ENCODE measurements at regions not wholly inside any gene's neighbourhood (a gene's known extent, or its start where the extent isn't known, plus 50 kb on each side); places are given as distances from the start of the nearest gene placed in this dataset.

GRCh38 chr11:69394869-69395246 lies 86.6 kb upstream of the LINC01488 start:
- 44% methylated on average over 5 of the region's 7 CpGs for WGBS (ENCODE audit: insufficient coverage)

DNA sequence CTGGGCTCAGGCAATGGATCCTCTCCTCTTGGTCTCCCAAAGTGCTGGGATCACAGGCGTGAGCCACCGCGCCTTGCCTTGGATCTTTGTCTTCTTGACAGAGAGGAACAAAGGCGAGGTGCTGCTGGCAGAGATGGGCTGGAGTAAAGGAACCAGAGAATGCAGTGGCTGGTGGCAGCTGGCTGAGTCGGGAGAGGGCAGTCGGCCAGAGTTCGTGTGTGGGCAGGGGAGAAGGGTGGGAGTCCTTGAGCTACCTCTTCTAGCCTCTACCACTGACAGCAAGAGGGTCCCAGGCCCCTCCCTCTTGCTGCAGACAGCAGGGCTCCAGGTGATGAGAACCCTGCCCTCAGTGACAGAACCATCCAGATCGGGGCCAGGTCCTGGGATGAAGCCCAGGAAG lies 86.2 kb upstream of the LINC01488 start:
- ChIA-PET POLR2A (interaction anchor here (0.6 kb wide), 1 partner anchor 20 kb away, joined by 3 read pairs; no protein-coding TSS in a partner anchor), CTCF (no interaction called here)
- H3K4me1 ChIP-seq (ENCODE audit: control extremely low read depth in 1 of 4, control insufficient read depth in 4 of 4, insufficient read depth in 4 of 4, low read length in 3 of 4): peaks cover 0 to 31% (median 23%) of the 10 kb centered on the region in 4 experiments
- no peaks in the 10 kb centered on the region for H3K36me3 ChIP-seq (ENCODE audit: control insufficient read depth in 4 of 4, insufficient read depth in 4 of 4, low read length in 3 of 4)
- no peaks in the 10 kb centered on the region for H3K27me3 ChIP-seq (replicated peaks in 2 of 5; ENCODE audit: control insufficient read depth in 4 of 5, insufficient read depth in 5 of 5, low read length in 4 of 5)
- no peak overlapping the region for H3K27ac ChIP-seq (ENCODE audit: insufficient read depth in 1 of 2, low read depth in 1 of 2, low read length in 2 of 2, poor library complexity in 1 of 2, severe bottlenecking in 2 of 2)
- no peak overlapping the region for H3K4me3 ChIP-seq (ENCODE audit: control insufficient read depth in 1 of 7, extremely low read depth in 1 of 7, insufficient read depth in 4 of 7, low read depth in 2 of 7, low read length in 6 of 7)
- 89% methylated on average over 6 of the region's 8 CpGs for WGBS (ENCODE audit: insufficient coverage)
- no peaks in the 10 kb centered on the region for H3K9me3 ChIP-seq (ENCODE audit: control extremely low read depth in 1 of 5, control insufficient read depth in 4 of 5, insufficient read depth in 2 of 5, low read depth in 1 of 5, low read length in 4 of 5)
- DNase-seq: no peak

More at GRCh38 chr11:69394869-69395246, 86.6 kb upstream of the LINC01488 start:
- no peak overlapping the region for H3K4me3 ChIP-seq (ENCODE audit: control insufficient read depth in 1 of 7, extremely low read depth in 1 of 7, insufficient read depth in 4 of 7, low read depth in 2 of 7, low read length in 6 of 7)
- POLR2A ChIA-PET: interaction anchor here (0.6 kb wide), 1 partner anchor 20 kb away, joined by 3 read pairs; no protein-coding TSS in a partner anchor
- no peaks in the 10 kb centered on the region for H3K36me3 ChIP-seq (ENCODE audit: control insufficient read depth in 4 of 4, insufficient read depth in 4 of 4, low read length in 3 of 4)
- no peaks in the 10 kb centered on the region for H3K9me3 ChIP-seq (ENCODE audit: control extremely low read depth in 1 of 5, control insufficient read depth in 4 of 5, insufficient read depth in 2 of 5, low read depth in 1 of 5, low read length in 4 of 5)
- no peaks in the 10 kb centered on the region for H3K27me3 ChIP-seq (replicated peaks in 2 of 5; ENCODE audit: control insufficient read depth in 4 of 5, insufficient read depth in 5 of 5, low read length in 4 of 5)
- CTCF ChIA-PET: no interaction called here
- no peak overlapping the region for H3K27ac ChIP-seq (ENCODE audit: insufficient read depth in 1 of 2, low read depth in 1 of 2, low read length in 2 of 2, poor library complexity in 1 of 2, severe bottlenecking in 2 of 2)
- peaks cover 0 to 26% (median 18%) of the 10 kb centered on the region in 4 experiments for H3K4me1 ChIP-seq (ENCODE audit: control extremely low read depth in 1 of 4, control insufficient read depth in 4 of 4, insufficient read depth in 4 of 4, low read length in 3 of 4)
- peak in 1 of 3 donors; percentile 19 for DNase-seq

DNA sequence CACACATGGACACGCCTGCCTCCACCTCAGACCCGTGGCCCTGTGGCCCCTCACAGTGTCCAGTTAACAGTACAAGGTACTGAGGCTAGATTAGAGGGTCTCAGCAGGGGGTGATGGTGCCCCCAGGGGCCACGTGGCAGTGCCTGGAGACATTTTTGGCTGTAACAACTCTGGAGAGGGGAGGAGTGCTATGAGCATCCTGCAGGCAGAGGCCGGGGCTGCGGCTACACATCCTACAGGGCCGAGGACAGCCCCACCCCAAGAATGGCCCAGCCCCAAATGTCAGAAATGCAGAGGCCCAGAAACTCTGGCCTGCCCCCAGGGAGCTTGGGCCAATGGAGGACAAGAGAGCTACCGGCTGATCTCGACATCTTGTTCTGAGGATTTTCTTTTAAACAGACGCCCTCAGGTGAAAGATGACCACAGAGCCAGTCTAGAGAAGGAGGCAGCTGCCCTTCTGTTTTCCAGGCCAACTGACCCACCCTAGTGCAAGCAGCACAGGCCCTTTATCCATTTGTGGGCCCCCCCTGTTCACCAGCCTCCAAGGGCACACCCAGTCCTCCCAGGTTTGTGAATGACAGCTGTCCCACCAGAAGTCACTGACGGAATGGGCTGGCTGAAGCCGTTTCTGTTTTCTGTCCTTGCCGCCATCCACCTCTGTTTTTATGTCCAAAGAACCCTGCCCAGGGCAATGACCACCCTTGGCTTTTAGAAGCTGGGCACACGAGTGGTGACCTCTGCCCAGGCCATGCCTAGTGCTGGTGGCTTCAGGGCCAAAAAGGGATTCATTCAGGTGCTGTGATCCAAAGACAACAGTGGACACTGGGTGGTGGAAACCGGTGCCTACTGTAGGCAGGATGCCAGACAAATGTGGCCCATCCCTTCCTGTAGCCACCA lies 85.2 kb upstream of the LINC01488 start:
- no peak overlapping the region for H3K4me3 ChIP-seq (ENCODE audit: control insufficient read depth in 1 of 7, extremely low read depth in 1 of 7, insufficient read depth in 4 of 7, low read depth in 2 of 7, low read length in 6 of 7)
- POLR2A ChIA-PET: interaction anchor here (0.7 kb wide), 1 partner anchor 17 kb away, joined by 3 read pairs; no protein-coding TSS in a partner anchor
- no peaks in the 10 kb centered on the region for H3K36me3 ChIP-seq (ENCODE audit: control insufficient read depth in 4 of 4, insufficient read depth in 4 of 4, low read length in 3 of 4)
- H3K9me3 ChIP-seq (ENCODE audit: control extremely low read depth in 1 of 5, control insufficient read depth in 4 of 5, insufficient read depth in 2 of 5, low read depth in 1 of 5, low read length in 4 of 5): no peaks in the 10 kb centered on the region
- CTCF ChIA-PET: no interaction called here
- no peaks in the 10 kb centered on the region for H3K27me3 ChIP-seq (replicated peaks in 2 of 5; ENCODE audit: control insufficient read depth in 4 of 5, insufficient read depth in 5 of 5, low read length in 4 of 5)
- no peak for DNase-seq
- peaks cover 0 to 41% (median 33%) of the 10 kb centered on the region in 4 experiments for H3K4me1 ChIP-seq (ENCODE audit: control extremely low read depth in 1 of 4, control insufficient read depth in 4 of 4, insufficient read depth in 4 of 4, low read length in 3 of 4)
- WGBS (ENCODE audit: insufficient coverage): 90% methylated on average over 14 of the region's 14 CpGs
- no peak overlapping the region for H3K27ac ChIP-seq (ENCODE audit: insufficient read depth in 1 of 2, low read depth in 1 of 2, low read length in 2 of 2, poor library complexity in 1 of 2, severe bottlenecking in 2 of 2)

- DNase-seq: no peak
- no peaks in the 10 kb centered on the region for H3K27me3 ChIP-seq (replicated peaks in 2 of 5; ENCODE audit: control insufficient read depth in 4 of 5, insufficient read depth in 5 of 5, low read length in 4 of 5)
Observed at GRCh38 chr11:69396948-69397307, 84.5 kb upstream of the LINC01488 start.

DNA sequence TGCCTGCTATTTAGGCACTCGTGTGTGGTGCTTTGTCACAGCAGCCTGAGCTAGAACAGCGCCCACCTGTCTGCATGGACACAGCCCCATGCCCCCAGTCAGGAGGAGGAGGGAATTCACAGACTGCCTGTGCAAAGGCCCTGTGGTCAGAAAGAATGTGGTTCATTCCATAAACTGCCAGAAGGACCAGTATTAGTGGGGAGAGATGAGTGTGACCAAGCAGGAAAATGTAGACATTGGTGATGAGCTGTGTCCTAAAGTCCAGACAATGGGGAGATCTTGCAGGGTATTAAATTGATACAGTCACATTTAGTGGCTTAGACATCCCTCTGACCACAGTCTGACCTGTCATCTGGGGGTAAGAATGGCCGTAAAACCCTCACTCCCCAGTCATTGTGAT lies 83.7 kb upstream of the LINC01488 start:
- no peaks in the 10 kb centered on the region for H3K36me3 ChIP-seq (ENCODE audit: control insufficient read depth in 4 of 4, insufficient read depth in 4 of 4, low read length in 3 of 4)
- ChIA-PET CTCF (no interaction called here), POLR2A (no interaction called here)
- no peak overlapping the region for H3K4me3 ChIP-seq (ENCODE audit: control insufficient read depth in 1 of 7, extremely low read depth in 1 of 7, insufficient read depth in 4 of 7, low read depth in 2 of 7, low read length in 6 of 7)
- H3K27ac ChIP-seq (ENCODE audit: insufficient read depth in 1 of 2, low read depth in 1 of 2, low read length in 2 of 2, poor library complexity in 1 of 2, severe bottlenecking in 2 of 2): no peak overlapping the region
- 95% methylated on average over 3 of the region's 3 CpGs for WGBS (ENCODE audit: insufficient coverage)
- H3K4me1 ChIP-seq (ENCODE audit: control extremely low read depth in 1 of 4, control insufficient read depth in 4 of 4, insufficient read depth in 4 of 4, low read length in 3 of 4): peaks cover 0 to 55% (median 45%) of the 10 kb centered on the region in 4 experiments
- H3K9me3 ChIP-seq (ENCODE audit: control extremely low read depth in 1 of 5, control insufficient read depth in 4 of 5, insufficient read depth in 2 of 5, low read depth in 1 of 5, low read length in 4 of 5): peaks cover 0 to 2% (median 0%) of the 10 kb centered on the region in 5 experiments
- DNase-seq: no peak
- H3K27me3 ChIP-seq (replicated peaks in 2 of 5; ENCODE audit: control insufficient read depth in 4 of 5, insufficient read depth in 5 of 5, low read length in 4 of 5): no peaks in the 10 kb centered on the region

More at GRCh38 chr11:69396948-69397307, 84.5 kb upstream of the LINC01488 start:
- Histone ChIP-seq H3K4me3 (ENCODE audit: control insufficient read depth in 1 of 7, extremely low read depth in 1 of 7, insufficient read depth in 4 of 7, low read depth in 2 of 7, low read length in 6 of 7) (no peak overlapping the region), H3K9me3 (ENCODE audit: control extremely low read depth in 1 of 5, control insufficient read depth in 4 of 5, insufficient read depth in 2 of 5, low read depth in 1 of 5, low read length in 4 of 5) (no peaks in the 10 kb centered on the region), H3K36me3 (ENCODE audit: control insufficient read depth in 4 of 4, insufficient read depth in 4 of 4, low read length in 3 of 4) (no peaks in the 10 kb centered on the region), H3K27ac (ENCODE audit: insufficient read depth in 1 of 2, low read depth in 1 of 2, low read length in 2 of 2, poor library complexity in 1 of 2, severe bottlenecking in 2 of 2) (no peak overlapping the region), H3K4me1 (ENCODE audit: control extremely low read depth in 1 of 4, control insufficient read depth in 4 of 4, insufficient read depth in 4 of 4, low read length in 3 of 4) (peaks cover 0 to 47% (median 39%) of the 10 kb centered on the region in 4 experiments)
- POLR2A ChIA-PET: no interaction called here
- CTCF ChIA-PET: no interaction called here
- WGBS (ENCODE audit: insufficient coverage): 94% methylated on average over 2 of the region's 2 CpGs

DNA sequence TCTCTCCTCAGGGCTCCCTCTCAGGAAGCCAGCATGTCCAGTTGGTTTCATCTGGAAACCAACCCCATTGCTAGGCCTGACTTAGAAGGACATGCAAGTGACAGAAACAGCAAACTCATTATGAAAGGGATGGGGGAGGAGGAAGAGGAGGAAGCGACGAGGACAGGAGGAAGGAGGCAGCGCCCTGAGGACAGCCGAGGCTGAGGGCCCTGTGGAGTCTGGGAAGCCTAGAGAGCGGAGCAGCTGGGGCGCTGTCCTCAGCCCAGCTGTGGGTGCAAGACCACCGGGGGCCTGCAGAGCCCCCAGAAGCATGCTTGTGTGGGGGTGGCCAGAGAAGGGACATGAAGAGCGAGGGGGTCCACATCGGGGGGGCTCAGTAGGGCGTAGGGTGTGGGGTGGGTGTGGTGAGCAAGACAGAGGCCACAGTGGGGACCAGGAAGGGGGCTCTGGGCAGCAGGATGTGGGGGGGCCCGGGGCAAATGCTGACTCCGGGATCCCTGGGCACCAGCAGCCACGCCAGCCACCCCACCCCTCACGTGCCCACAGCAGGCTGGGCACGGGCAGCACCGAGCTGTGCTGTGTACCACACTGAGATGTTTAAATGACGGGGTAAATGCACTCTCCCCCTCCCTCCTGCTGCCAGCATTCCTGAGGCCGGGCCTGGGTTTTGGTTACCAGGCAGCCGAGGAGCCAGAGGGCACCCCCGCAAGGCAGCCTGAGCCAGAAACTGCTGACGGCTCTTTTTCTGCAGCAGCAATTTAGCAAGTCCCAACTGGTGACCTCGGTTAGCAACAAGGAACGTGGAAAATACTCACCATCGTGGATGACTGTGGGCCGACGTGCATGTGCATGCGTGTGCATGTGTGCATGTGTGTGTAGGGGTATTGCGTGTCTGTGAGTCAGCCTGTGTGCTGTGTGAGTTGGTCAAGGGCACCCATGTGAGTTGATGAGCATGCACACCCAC lies 82.7 kb upstream of the LINC01488 start:
- DNase-seq: peak in 1 of 3 donors; percentile 31
- CTCF ChIA-PET: no interaction called here
- 83% methylated on average over 22 of the region's 28 CpGs for WGBS (ENCODE audit: insufficient coverage)

More for the DNA sequence above, 82.7 kb upstream of the LINC01488 start:
- H3K36me3 ChIP-seq (ENCODE audit: control insufficient read depth in 4 of 4, insufficient read depth in 4 of 4, low read length in 3 of 4): no peaks in the 10 kb centered on the region
- POLR2A ChIA-PET: no interaction called here
- H3K27ac ChIP-seq (ENCODE audit: insufficient read depth in 1 of 2, low read depth in 1 of 2, low read length in 2 of 2, poor library complexity in 1 of 2, severe bottlenecking in 2 of 2): peak overlapping the region in 1 of 2 experiments; percentile 1
- peaks cover 0 to 10% (median 0%) of the 10 kb centered on the region in 5 experiments for H3K9me3 ChIP-seq (ENCODE audit: control extremely low read depth in 1 of 5, control insufficient read depth in 4 of 5, insufficient read depth in 2 of 5, low read depth in 1 of 5, low read length in 4 of 5)
- peaks cover 0 to 56% (median 45%) of the 10 kb centered on the region in 4 experiments for H3K4me1 ChIP-seq (ENCODE audit: control extremely low read depth in 1 of 4, control insufficient read depth in 4 of 4, insufficient read depth in 4 of 4, low read length in 3 of 4)
- no peak overlapping the region for H3K4me3 ChIP-seq (ENCODE audit: control insufficient read depth in 1 of 7, extremely low read depth in 1 of 7, insufficient read depth in 4 of 7, low read depth in 2 of 7, low read length in 6 of 7)
- H3K27me3 ChIP-seq (replicated peaks in 2 of 5; ENCODE audit: control insufficient read depth in 4 of 5, insufficient read depth in 5 of 5, low read length in 4 of 5): no peaks in the 10 kb centered on the region

Measured in common myeloid progenitor, CD34-positive (primary cell).